Liver (tissue), 8 donors: ENCODE measurements at regions not wholly inside any gene's neighbourhood (a gene's known extent, or its start where the extent isn't known, plus 50 kb on each side); places are given as distances from the start of the nearest gene placed in this dataset.

Source experiments
- DNase-seq: peaks from one replicate; pipeline ENCODE4 v3.0.0-alpha.2; 2017; ENCODE audit warnings: low spot score
- H3K27ac ChIP-seq, 2 donors: one replicate each; pipeline ENCODE4 v1.7.0; 2013; ENCODE audit warnings: inconsistent platforms in 2 of 2, low read length in 2 of 2, control low read depth in 1 of 2, low read depth in 1 of 2, mild to moderate bottlenecking in 1 of 2
- H3K27me3 ChIP-seq, 4 donors: one replicate each; pipeline versions ENCODE4 v1.6.1 to v1.7.0; 2013; ENCODE audit warnings: low read length in 3 of 4, inconsistent platforms in 1 of 4, mild to moderate bottlenecking in 1 of 4, moderate library complexity in 1 of 4; ENCODE audit not compliant: control insufficient read depth in 4 of 4, insufficient read depth in 4 of 4
- H3K36me3 ChIP-seq, 4 donors: one replicate each; pipeline versions ENCODE4 v1.6.1 to v1.7.0; 2013; ENCODE audit warnings: low read length in 3 of 4, mild to moderate bottlenecking in 3 of 4, low read depth in 1 of 4, moderate library complexity in 1 of 4; ENCODE audit not compliant: control insufficient read depth in 4 of 4, insufficient read depth in 3 of 4
- H3K4me1 ChIP-seq, 4 donors: one replicate each; pipeline versions ENCODE4 v1.6.1 to v1.7.0; 2013; ENCODE audit warnings: low read length in 3 of 4, mild to moderate bottlenecking in 3 of 4, moderate library complexity in 1 of 4; ENCODE audit not compliant: control insufficient read depth in 4 of 4, insufficient read depth in 4 of 4
- H3K4me3 ChIP-seq, 3 donors: one replicate each; pipeline versions ENCODE4 v1.6.1 to v1.7.0; 2013; ENCODE audit warnings: low read length in 3 of 3, control low read depth in 1 of 3, low read depth in 1 of 3, mild to moderate bottlenecking in 1 of 3
- H3K9ac ChIP-seq, 2 donors: one replicate each; pipeline ENCODE4 v1.7.0; 2013; ENCODE audit warnings: low read length in 2 of 2, mild to moderate bottlenecking in 2 of 2, moderate library complexity in 2 of 2, control low read depth in 1 of 2, low read depth in 1 of 2
- H3K9me3 ChIP-seq, 4 donors: one replicate each; pipeline versions ENCODE4 v1.6.1 to v1.7.0; 2013; ENCODE audit warnings: low read length in 3 of 4; ENCODE audit not compliant: control insufficient read depth in 4 of 4
- EGR1 ChIP-seq, 2 donors: IDR thresholded peaks; 2 replicates each; pipeline ENCODE4 v1.6.1; 2016 to 2018; ENCODE audit warnings: antibody characterized with exemption in 2 of 2, low read depth in 2 of 2
- FOXA2 ChIP-seq: IDR thresholded peaks from 2 replicates; pipeline ENCODE4 v1.6.1; 2016; ENCODE audit warnings: antibody characterized with exemption
- HNF4A ChIP-seq, 2 donors: conservative IDR thresholded peaks; 2 replicates each; pipeline ENCODE4 v1.6.1; 2016; ENCODE audit warnings: antibody characterized with exemption in 2 of 2, mild to moderate bottlenecking in 2 of 2
- HNF4G ChIP-seq: IDR thresholded peaks from 2 replicates; pipeline ENCODE4 v1.6.1; 2016; ENCODE audit warnings: antibody characterized with exemption
- JUND ChIP-seq, 2 donors: IDR thresholded peaks; 2 replicates each; pipeline ENCODE4 v1.6.1; 2016; ENCODE audit warnings: antibody characterized with exemption in 2 of 2
- NR2F2 ChIP-seq: IDR thresholded peaks from 2 replicates; pipeline ENCODE4 v1.6.1; 2016; ENCODE audit warnings: antibody characterized with exemption
- RXRA ChIP-seq, 2 donors: IDR thresholded peaks; 2 replicates each; pipeline ENCODE4 v1.6.1; 2017 to 2018; ENCODE audit warnings: antibody characterized with exemption in 2 of 2, mild to moderate bottlenecking in 1 of 2
- TAF1 ChIP-seq: conservative IDR thresholded peaks from 2 replicates; pipeline ENCODE4 v1.6.1; 2016; ENCODE audit warnings: antibody characterized with exemption, mild to moderate bottlenecking
- YY1 ChIP-seq: IDR thresholded peaks from 2 replicates; pipeline ENCODE4 v1.6.1; 2016; ENCODE audit warnings: antibody characterized with exemption, mild to moderate bottlenecking
- WGBS: extraction: QIAGEN DNeasy Blood & Tissue Kit; methylation state at CpG from one replicate; pipeline ENCODE4 v1.1.7; 2013; 5-methylcytosine and 5-hydroxymethylcytosine counted together
- TF ChIP-seq, protein P1 (sequence below): IDR thresholded peaks from 2 replicates; pipeline ENCODE4 v1.6.1; 2016; ENCODE audit warnings: antibody characterized with exemption
- TF ChIP-seq, protein P2 (sequence below): IDR thresholded peaks from 2 replicates; pipeline ENCODE4 v1.6.1; 2016; ENCODE audit warnings: antibody characterized with exemption, mild to moderate bottlenecking
- TF ChIP-seq, protein P3 (sequence below): fragments of 150-350 bp; IDR thresholded peaks from 2 replicates; pipeline ENCODE4 v1.5.1; 2017; ENCODE audit warnings: improper control_type of control experiment, low read depth, low read length; ENCODE audit not compliant: missing input control
- TF ChIP-seq, protein P4 (sequence below): IDR thresholded peaks from 2 replicates; pipeline ENCODE4 v1.6.1; 2016; ENCODE audit warnings: antibody characterized with exemption
- TF ChIP-seq, protein P5 (sequence below): IDR thresholded peaks from 2 replicates; pipeline ENCODE4 v1.6.1; 2016; ENCODE audit warnings: antibody characterized with exemption
- donor health status: healthy.
- donor health status: healthy.
- donor health status: healthy.
- donor health status: healthy.
- donor health status: healthy.

DNA sequence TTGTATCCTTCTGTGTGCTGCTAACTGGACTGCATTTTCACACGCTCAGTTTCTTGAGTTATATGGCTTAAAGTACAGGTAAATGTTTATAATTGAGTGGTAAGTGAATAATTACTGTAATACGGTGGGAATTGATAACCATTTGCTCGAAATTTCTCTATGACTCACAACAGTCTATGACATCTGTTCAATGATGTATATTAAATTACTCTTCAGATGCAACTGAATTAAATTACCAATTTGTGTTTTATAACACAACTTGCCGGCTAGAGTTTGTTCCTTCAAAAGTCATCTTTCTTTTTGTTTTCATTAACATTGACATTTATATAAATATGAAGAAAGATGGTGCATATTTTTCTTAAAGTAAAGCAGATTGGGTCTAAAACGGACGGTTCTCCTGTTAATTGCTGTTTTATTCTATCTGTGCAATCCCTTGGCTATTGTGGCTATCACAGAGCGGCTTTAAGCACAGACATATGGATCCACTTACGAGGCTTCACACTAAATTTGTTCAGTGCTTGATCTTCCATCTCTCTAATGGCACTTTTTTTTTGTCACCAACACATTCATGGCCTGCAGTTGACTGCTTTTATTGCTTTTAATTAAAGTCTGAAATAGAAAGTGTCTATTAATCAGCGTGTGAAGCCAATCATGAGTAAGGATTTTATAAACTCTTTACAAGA lies 1291.6 kb upstream of the SLC10A2 start:
- H3K27me3 ChIP-seq = no peaks in the 10 kb centered on the region
- H3K9ac ChIP-seq = no peak overlapping the region
- WGBS = 69% methylated on average over 9 of the region's 9 CpGs
- no peak for TF ChIP-seq HNF4G
- no peak for TF ChIP-seq TAF1
- TF ChIP-seq NR2F2 = no peak
- TF ChIP-seq, protein P1, sequence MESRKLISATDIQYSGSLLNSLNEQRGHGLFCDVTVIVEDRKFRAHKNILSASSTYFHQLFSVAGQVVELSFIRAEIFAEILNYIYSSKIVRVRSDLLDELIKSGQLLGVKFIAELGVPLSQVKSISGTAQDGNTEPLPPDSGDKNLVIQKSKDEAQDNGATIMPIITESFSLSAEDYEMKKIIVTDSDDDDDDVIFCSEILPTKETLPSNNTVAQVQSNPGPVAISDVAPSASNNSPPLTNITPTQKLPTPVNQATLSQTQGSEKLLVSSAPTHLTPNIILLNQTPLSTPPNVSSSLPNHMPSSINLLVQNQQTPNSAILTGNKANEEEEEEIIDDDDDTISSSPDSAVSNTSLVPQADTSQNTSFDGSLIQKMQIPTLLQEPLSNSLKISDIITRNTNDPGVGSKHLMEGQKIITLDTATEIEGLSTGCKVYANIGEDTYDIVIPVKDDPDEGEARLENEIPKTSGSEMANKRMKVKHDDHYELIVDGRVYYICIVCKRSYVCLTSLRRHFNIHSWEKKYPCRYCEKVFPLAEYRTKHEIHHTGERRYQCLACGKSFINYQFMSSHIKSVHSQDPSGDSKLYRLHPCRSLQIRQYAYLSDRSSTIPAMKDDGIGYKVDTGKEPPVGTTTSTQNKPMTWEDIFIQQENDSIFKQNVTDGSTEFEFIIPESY = no peak
- no peak for TF ChIP-seq FOXA2
- TF ChIP-seq, protein P2, sequence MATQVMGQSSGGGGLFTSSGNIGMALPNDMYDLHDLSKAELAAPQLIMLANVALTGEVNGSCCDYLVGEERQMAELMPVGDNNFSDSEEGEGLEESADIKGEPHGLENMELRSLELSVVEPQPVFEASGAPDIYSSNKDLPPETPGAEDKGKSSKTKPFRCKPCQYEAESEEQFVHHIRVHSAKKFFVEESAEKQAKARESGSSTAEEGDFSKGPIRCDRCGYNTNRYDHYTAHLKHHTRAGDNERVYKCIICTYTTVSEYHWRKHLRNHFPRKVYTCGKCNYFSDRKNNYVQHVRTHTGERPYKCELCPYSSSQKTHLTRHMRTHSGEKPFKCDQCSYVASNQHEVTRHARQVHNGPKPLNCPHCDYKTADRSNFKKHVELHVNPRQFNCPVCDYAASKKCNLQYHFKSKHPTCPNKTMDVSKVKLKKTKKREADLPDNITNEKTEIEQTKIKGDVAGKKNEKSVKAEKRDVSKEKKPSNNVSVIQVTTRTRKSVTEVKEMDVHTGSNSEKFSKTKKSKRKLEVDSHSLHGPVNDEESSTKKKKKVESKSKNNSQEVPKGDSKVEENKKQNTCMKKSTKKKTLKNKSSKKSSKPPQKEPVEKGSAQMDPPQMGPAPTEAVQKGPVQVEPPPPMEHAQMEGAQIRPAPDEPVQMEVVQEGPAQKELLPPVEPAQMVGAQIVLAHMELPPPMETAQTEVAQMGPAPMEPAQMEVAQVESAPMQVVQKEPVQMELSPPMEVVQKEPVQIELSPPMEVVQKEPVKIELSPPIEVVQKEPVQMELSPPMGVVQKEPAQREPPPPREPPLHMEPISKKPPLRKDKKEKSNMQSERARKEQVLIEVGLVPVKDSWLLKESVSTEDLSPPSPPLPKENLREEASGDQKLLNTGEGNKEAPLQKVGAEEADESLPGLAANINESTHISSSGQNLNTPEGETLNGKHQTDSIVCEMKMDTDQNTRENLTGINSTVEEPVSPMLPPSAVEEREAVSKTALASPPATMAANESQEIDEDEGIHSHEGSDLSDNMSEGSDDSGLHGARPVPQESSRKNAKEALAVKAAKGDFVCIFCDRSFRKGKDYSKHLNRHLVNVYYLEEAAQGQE = no peak
- TF ChIP-seq, protein P3, sequence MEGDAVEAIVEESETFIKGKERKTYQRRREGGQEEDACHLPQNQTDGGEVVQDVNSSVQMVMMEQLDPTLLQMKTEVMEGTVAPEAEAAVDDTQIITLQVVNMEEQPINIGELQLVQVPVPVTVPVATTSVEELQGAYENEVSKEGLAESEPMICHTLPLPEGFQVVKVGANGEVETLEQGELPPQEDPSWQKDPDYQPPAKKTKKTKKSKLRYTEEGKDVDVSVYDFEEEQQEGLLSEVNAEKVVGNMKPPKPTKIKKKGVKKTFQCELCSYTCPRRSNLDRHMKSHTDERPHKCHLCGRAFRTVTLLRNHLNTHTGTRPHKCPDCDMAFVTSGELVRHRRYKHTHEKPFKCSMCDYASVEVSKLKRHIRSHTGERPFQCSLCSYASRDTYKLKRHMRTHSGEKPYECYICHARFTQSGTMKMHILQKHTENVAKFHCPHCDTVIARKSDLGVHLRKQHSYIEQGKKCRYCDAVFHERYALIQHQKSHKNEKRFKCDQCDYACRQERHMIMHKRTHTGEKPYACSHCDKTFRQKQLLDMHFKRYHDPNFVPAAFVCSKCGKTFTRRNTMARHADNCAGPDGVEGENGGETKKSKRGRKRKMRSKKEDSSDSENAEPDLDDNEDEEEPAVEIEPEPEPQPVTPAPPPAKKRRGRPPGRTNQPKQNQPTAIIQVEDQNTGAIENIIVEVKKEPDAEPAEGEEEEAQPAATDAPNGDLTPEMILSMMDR = no peak
- TF ChIP-seq, protein P4, sequence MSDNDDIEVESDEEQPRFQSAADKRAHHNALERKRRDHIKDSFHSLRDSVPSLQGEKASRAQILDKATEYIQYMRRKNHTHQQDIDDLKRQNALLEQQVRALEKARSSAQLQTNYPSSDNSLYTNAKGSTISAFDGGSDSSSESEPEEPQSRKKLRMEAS = no peak
- TF ChIP-seq YY1 = no peak
- TF ChIP-seq RXRA (IDR thresholded peaks at IDR 0.05) = no peak
- H3K4me1 ChIP-seq = no peaks in the 10 kb centered on the region
- DNase-seq = no peak
- no peak overlapping the region for H3K27ac ChIP-seq
- H3K4me3 ChIP-seq = no peak overlapping the region
- H3K9me3 ChIP-seq = no peaks in the 10 kb centered on the region
- no peaks in the 10 kb centered on the region for H3K36me3 ChIP-seq

DNA sequence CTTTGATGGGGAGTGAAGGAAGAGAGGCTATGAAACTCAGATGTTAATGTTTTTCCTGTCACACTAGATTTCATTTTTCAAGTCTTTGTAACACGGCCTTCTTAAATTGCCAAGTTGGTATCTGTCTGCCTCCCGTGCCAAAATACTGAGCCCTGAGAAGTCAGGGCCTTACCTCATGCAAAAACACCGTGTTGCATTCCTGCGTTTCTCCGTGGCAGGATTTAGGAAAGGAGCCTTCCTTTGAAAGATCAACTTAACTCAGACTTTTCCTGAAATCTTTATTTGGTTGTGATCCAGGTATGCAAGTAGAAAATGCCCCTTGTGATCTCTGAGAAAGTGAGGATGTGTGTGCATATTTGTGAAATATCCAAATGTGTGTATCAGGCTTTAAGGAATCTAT lies 1291.0 kb upstream of the SLC10A2 start:
- no peak overlapping the region for H3K4me3 ChIP-seq
- H3K27me3 ChIP-seq = no peaks in the 10 kb centered on the region
- no peak overlapping the region for H3K27ac ChIP-seq
- no peaks in the 10 kb centered on the region for H3K4me1 ChIP-seq
- TF ChIP-seq, protein P4 = no peak
- TF ChIP-seq FOXA2 = no peak
- TF ChIP-seq EGR1 (IDR thresholded peaks at IDR 0.05; ENCODE audit: low read depth in 2 of 2) = no peak
- no peak for TF ChIP-seq YY1
- no peak for TF ChIP-seq NR2F2
- TF ChIP-seq, protein P5, sequence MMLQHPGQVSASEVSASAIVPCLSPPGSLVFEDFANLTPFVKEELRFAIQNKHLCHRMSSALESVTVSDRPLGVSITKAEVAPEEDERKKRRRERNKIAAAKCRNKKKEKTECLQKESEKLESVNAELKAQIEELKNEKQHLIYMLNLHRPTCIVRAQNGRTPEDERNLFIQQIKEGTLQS = no peak
- TF ChIP-seq, protein P1 = no peak
- no peak for TF ChIP-seq RXRA (IDR thresholded peaks at IDR 0.05)
- TF ChIP-seq HNF4A (conservative IDR thresholded peaks at IDR 0.05) = no peak
- no peak for TF ChIP-seq JUND (IDR thresholded peaks at IDR 0.05)
- 54% methylated on average over 5 of the region's 5 CpGs for WGBS
- H3K9ac ChIP-seq = no peak overlapping the region
- H3K9me3 ChIP-seq = no peaks in the 10 kb centered on the region
- no peak for DNase-seq
- H3K36me3 ChIP-seq = no peaks in the 10 kb centered on the region
